Vagina (tissue), 2 donors: ENCODE measurements at regions not wholly inside any gene's neighbourhood (a gene's known extent, or its start where the extent isn't known, plus 50 kb on each side); places are given as distances from the start of the nearest gene placed in this dataset.

Source experiments
- POLR2A ChIP-seq, 2 donors: fragments of 450-650 bp; IDR thresholded peaks; one replicate each; pipeline ENCODE4 v1.6.1; 2017; ENCODE audit warnings: antibody characterized with exemption in 2 of 2, mild to moderate bottlenecking in 2 of 2, moderate library complexity in 2 of 2
- TF ChIP-seq, protein P1 (sequence below), 3 experiments: fragments of 450-650 bp in 2 of 3; fragments of 200-600 bp in 1 of 3; sonication (generic) in 1 of 3; IDR thresholded peaks; one replicate each; pipeline ENCODE4 v1.5.1; 2017 to 2019; ENCODE audit warnings: antibody characterized with exemption in 3 of 3, mild to moderate bottlenecking in 2 of 3, moderate library complexity in 2 of 3

- TF ChIP-seq, protein P1, sequence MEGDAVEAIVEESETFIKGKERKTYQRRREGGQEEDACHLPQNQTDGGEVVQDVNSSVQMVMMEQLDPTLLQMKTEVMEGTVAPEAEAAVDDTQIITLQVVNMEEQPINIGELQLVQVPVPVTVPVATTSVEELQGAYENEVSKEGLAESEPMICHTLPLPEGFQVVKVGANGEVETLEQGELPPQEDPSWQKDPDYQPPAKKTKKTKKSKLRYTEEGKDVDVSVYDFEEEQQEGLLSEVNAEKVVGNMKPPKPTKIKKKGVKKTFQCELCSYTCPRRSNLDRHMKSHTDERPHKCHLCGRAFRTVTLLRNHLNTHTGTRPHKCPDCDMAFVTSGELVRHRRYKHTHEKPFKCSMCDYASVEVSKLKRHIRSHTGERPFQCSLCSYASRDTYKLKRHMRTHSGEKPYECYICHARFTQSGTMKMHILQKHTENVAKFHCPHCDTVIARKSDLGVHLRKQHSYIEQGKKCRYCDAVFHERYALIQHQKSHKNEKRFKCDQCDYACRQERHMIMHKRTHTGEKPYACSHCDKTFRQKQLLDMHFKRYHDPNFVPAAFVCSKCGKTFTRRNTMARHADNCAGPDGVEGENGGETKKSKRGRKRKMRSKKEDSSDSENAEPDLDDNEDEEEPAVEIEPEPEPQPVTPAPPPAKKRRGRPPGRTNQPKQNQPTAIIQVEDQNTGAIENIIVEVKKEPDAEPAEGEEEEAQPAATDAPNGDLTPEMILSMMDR (IDR thresholded peaks at IDR 0.05), result no peak
- TF ChIP-seq POLR2A (IDR thresholded peaks at IDR 0.05), result no peak
These were observed 261.9 kb downstream of the CBLL2 start for GRCh38 chrX:22534643-22535042.
